Neuronal stem cell (in vitro differentiated cells): ENCODE measurements at regions not wholly inside any gene's neighbourhood (a gene's known extent, or its start where the extent isn't known, plus 50 kb on each side); places are given as distances from the start of the nearest gene placed in this dataset.
A peak's percentile ranks its signal among the peaks of the same experiment; 100 is the strongest.

Experiments
- DNase-seq: peaks from one replicate; pipeline ENCODE4 v3.0.0-alpha.2; 2013; ENCODE audit warnings: low spot score
- H2AFZ ChIP-seq: one replicate; pipeline ENCODE4 v1.6.1; 2013; ENCODE audit warnings: mild to moderate bottlenecking, low read length, inconsistent platforms
- H2AK5ac ChIP-seq: 2 replicates; pipeline ENCODE4 v1.6.1; 2013; ENCODE audit warnings: low read depth, mild to moderate bottlenecking, inconsistent platforms, low read length, moderate library complexity, mixed read lengths
- H2BK120ac ChIP-seq: 2 replicates; pipeline ENCODE4 v1.6.1; 2013; ENCODE audit warnings: low read depth, mild to moderate bottlenecking, inconsistent platforms, low read length, moderate library complexity, mixed read lengths
- H2BK12ac ChIP-seq: one replicate; pipeline ENCODE4 v1.6.1; 2013; ENCODE audit warnings: low read length, inconsistent platforms
- H2BK15ac ChIP-seq: 2 replicates; pipeline ENCODE4 v1.6.1; 2013; ENCODE audit warnings: mild to moderate bottlenecking, low read length, inconsistent platforms, mixed read lengths
- H2BK5ac ChIP-seq: one replicate; pipeline ENCODE4 v1.6.1; 2013; ENCODE audit warnings: inconsistent platforms, mild to moderate bottlenecking, low read length, moderate library complexity
- H3K14ac ChIP-seq: one replicate; pipeline ENCODE4 v1.6.1; 2013; ENCODE audit warnings: low read length, inconsistent platforms
- H3K18ac ChIP-seq: 2 replicates; pipeline ENCODE4 v1.6.1; 2013; ENCODE audit warnings: low read length, inconsistent platforms
- H3K23ac ChIP-seq: 2 replicates; pipeline ENCODE4 v1.6.1; 2013; ENCODE audit warnings: low read depth, mild to moderate bottlenecking, mixed read lengths, low read length, inconsistent platforms; ENCODE audit not compliant: poor library complexity
- H3K27ac ChIP-seq: replicated peaks from 3 replicates; pipeline ENCODE4 v1.5.1; 2013; ENCODE audit warnings: low read length, inconsistent platforms
- H3K27me3 ChIP-seq, 3 experiments: 2 replicates each; pipeline ENCODE4 v1.6.1; 2013; ENCODE audit warnings: low read length in 3 of 3, mild to moderate bottlenecking in 2 of 3, inconsistent platforms in 1 of 3, low read depth in 1 of 3, mixed read lengths in 1 of 3, moderate library complexity in 1 of 3; ENCODE audit not compliant: control insufficient read depth in 3 of 3, insufficient read depth in 3 of 3
- H3K36me3 ChIP-seq, 2 donors: replicated peaks in 1 of 2; 2 replicates each; pipeline ENCODE4 v1.6.1; 2013; ENCODE audit warnings: low read length in 2 of 2; ENCODE audit not compliant: control insufficient read depth in 2 of 2, insufficient read depth in 2 of 2
- H3K4ac ChIP-seq: 2 replicates; pipeline ENCODE4 v1.6.1; 2013; ENCODE audit warnings: inconsistent platforms, mild to moderate bottlenecking, low read length, moderate library complexity
- H3K4me1 ChIP-seq, 2 donors: 1 replicate in 1 of 2; 2 replicates in 1 of 2; pipeline ENCODE4 v1.6.1; 2013; ENCODE audit warnings: low read length in 2 of 2, low read depth in 1 of 2; ENCODE audit not compliant: control insufficient read depth in 2 of 2, insufficient read depth in 1 of 2
- H3K4me2 ChIP-seq: one replicate; pipeline ENCODE4 v1.6.1; 2013; ENCODE audit warnings: mild to moderate bottlenecking, low read length, inconsistent platforms; ENCODE audit not compliant: insufficient read depth, poor library complexity, severe bottlenecking
- H3K4me3 ChIP-seq, 2 donors: 2 replicates each; pipeline ENCODE4 v1.5.1; 2013; ENCODE audit warnings: low read length in 2 of 2, mild to moderate bottlenecking in 2 of 2, inconsistent platforms in 1 of 2, moderate library complexity in 1 of 2
- H3K79me1 ChIP-seq: one replicate; pipeline ENCODE4 v1.6.1; 2013; ENCODE audit warnings: low read depth, mild to moderate bottlenecking, inconsistent platforms, low read length, moderate library complexity
- H3K9ac ChIP-seq: one replicate; pipeline ENCODE4 v1.6.1; 2013; ENCODE audit warnings: mild to moderate bottlenecking, low read depth, low read length, inconsistent platforms; ENCODE audit not compliant: poor library complexity
- H3K9me3 ChIP-seq, 2 donors: replicated peaks in 1 of 2; 2 replicates each; pipeline versions ENCODE3 to v1.6.1; 2013; ENCODE audit warnings: low read length in 2 of 2, mild to moderate bottlenecking in 2 of 2, inconsistent platforms in 1 of 2, low read depth in 1 of 2, mixed read lengths in 1 of 2, moderate library complexity in 1 of 2; ENCODE audit not compliant: control insufficient read depth in 2 of 2, insufficient read depth in 1 of 2
- H4K8ac ChIP-seq: one replicate; pipeline ENCODE4 v1.6.1; 2013; ENCODE audit warnings: low read depth, mild to moderate bottlenecking, inconsistent platforms, low read length, moderate library complexity
- H4K91ac ChIP-seq: one replicate; pipeline ENCODE4 v1.6.1; 2013; ENCODE audit warnings: low read length, low read depth, mild to moderate bottlenecking, inconsistent platforms; ENCODE audit not compliant: poor library complexity
- WGBS, 2 donors: extraction: QIAGEN DNeasy Blood & Tissue Kit; methylation state at CpG; one replicate each; pipeline ENCODE4 v1.1.7; 2013; ENCODE audit warnings: missing lambda C conversion rate in 2 of 2, mixed read lengths in 1 of 2; ENCODE audit not compliant: insufficient read length in 2 of 2, insufficient replicate concordance in 1 of 2; ENCODE audit errors: extremely low coverage in 2 of 2; 5-methylcytosine and 5-hydroxymethylcytosine counted together

DNA sequence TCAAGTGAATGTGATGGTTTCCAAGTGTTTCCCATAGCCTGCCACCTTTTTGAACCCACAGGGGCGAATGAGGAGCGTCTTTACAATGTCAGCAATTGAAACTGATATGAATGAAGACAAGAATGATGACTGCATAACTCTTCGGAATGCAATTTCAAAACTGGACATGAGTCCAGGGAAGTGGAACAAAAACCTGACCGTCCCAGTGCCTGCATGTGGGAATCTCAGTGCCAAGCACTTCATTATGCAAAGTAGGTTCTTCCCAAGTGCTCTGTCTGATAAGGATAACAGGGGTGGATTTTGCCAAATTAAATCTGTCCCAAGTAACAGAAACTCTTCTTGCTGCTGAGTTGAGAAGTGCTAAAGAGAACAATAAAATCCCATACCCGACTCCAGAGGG is 243.8 kb upstream of the ADAMTS16 start:
- Histone ChIP-seq H3K23ac (no peak overlapping the region), H3K4ac (no peak overlapping the region), H4K91ac (no peak overlapping the region), H2BK5ac (no peak overlapping the region), H2BK12ac (no peak overlapping the region), H2BK15ac (no peak overlapping the region), H4K8ac (no peak overlapping the region), H3K4me3 (no peak overlapping the region), H2BK120ac (no peak overlapping the region), H2AFZ (no peak overlapping the region), H2AK5ac (no peak overlapping the region), H3K79me1 (no peaks in the 10 kb centered on the region), H3K36me3 (no peaks in the 10 kb centered on the region), H3K4me1 (no peaks in the 10 kb centered on the region), H3K14ac (no peak overlapping the region), H3K4me2 (no peak overlapping the region), H3K18ac (no peak overlapping the region), H3K27ac (no peak overlapping the region), H3K9me3 (no peaks in the 10 kb centered on the region), H3K9ac (no peak overlapping the region), H3K27me3 (no peaks in the 10 kb centered on the region)
- no peak for DNase-seq
- WGBS, 2 donors = no CpG with 5 or more reads among the region's 5 CpGs

DNA sequence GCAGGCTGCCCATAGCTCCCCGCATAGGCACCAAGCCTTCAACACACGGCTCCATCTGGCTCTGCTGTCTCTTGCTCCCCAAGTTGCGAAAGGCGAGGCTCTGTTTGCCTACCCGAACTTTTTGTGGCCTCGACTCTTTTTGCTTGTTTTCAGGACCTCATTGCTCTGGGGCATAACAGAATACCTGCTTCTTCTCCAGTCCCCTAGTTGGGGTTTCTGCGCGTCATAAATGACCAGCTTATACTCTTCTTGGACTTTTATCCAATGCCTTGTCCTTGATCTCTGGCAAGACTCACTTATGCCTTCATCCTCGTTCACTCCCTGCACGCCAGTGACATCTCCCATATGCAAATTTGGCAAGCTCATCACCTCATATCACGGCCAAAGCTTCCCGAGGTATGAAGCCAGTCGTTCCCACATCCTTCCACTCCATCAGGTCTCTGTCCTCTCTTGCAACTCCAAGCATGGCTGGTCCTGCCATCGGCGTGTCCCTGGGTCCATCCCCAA is 238.8 kb upstream of the ADAMTS16 start:
- Histone ChIP-seq H3K79me1 (no peaks in the 10 kb centered on the region), H3K27ac (no peak overlapping the region), H3K9me3 (no peaks in the 10 kb centered on the region), H2BK12ac (no peak overlapping the region), H3K18ac (no peak overlapping the region), H4K91ac (no peak overlapping the region), H3K27me3 (no peaks in the 10 kb centered on the region), H3K4ac (no peak overlapping the region), H3K9ac (no peak overlapping the region), H2AK5ac (no peak overlapping the region), H3K23ac (no peak overlapping the region), H2AFZ (no peak overlapping the region), H3K4me2 (no peak overlapping the region), H2BK5ac (no peak overlapping the region), H2BK120ac (no peak overlapping the region), H3K36me3 (no peaks in the 10 kb centered on the region), H3K4me3 (no peak overlapping the region), H3K14ac (no peak overlapping the region), H2BK15ac (no peak overlapping the region), H4K8ac (no peak overlapping the region), H3K4me1 (peaks cover 0 to 2% of the 10 kb centered on the region in 2 donors)
- WGBS, 2 donors = no CpG with 5 or more reads among the region's 15 CpGs
- DNase-seq = no peak

DNA sequence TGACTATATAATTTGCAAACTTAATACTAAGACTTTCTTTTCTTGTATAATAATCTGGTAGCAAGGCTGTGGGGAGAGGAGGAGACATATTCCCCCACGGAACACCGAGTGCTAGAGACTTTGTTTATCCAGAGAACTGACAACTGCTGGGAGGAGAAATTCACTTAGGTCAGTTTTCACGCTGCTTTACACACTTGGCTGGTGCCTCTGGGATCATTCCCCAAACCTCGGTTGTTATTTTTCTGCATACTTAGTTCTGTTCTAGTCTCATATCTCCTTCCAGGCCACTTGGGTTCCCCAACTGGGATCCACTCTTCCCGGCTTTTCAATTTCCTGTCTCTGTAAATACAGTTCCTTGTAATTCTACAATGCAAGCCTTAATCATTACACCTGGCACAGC is 238.2 kb upstream of the ADAMTS16 start:
- Histone ChIP-seq H3K14ac (no peak overlapping the region), H3K9me3 (no peaks in the 10 kb centered on the region), H3K79me1 (no peaks in the 10 kb centered on the region), H2BK5ac (no peak overlapping the region), H3K36me3 (no peaks in the 10 kb centered on the region), H3K4me3 (no peak overlapping the region), H3K23ac (no peak overlapping the region), H3K9ac (no peak overlapping the region), H3K4me1 (peaks cover 0 to 2% of the 10 kb centered on the region in 2 donors), H3K4ac (no peak overlapping the region), H3K4me2 (no peak overlapping the region), H2BK12ac (no peak overlapping the region), H4K8ac (no peak overlapping the region), H2AK5ac (no peak overlapping the region), H3K27me3 (no peaks in the 10 kb centered on the region), H3K18ac (no peak overlapping the region), H2BK15ac (no peak overlapping the region), H3K27ac (no peak overlapping the region), H4K91ac (no peak overlapping the region), H2BK120ac (no peak overlapping the region), H2AFZ (no peak overlapping the region)
- no peak for DNase-seq
- WGBS, 2 donors = no CpG with 5 or more reads among the region's 5 CpGs

DNA sequence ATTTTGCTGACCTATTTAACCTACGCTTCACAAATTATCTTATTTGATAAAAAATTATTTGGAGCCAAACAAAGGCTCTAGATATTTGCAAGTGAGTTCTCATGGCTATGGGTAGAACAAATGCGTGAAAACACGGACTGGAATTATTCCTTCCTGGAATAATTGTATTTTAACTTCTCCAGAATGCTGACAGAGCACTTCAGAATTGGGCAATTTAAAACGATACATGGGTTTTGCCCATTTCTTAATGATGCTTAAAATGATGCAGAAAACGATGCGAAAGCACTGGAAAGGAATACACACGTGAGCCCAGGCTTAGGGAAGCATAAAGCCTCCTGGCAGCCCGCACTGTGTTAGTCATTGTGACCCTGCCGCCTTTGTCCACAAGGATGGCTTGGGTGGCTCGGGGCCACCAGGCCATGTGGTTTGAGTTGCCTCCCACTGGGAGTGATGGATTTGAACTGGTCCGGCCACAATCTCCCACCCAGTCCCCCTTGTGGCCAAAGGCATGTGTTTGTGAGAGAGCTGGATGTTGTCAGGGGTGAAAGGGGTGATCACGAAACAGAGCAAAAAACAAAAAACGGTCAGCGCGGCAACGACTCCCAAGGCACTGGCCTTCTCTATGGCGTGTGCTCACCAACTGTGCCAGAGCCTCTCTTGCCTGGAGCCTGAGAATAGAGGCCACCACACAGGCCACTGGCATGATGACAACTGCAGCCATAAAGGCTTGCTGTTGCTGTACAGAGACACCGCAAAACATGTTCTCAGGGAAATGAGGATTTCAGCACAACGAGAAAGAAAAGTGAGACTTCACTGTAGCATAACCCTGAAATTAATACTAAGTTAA is 234.2 kb upstream of the ADAMTS16 start:
- no peak overlapping the region for H2BK12ac ChIP-seq
- H3K4me2 ChIP-seq = no peak overlapping the region
- H3K18ac ChIP-seq = no peak overlapping the region
- no peak overlapping the region for H3K23ac ChIP-seq
- no peaks in the 10 kb centered on the region for H3K9me3 ChIP-seq
- H3K14ac ChIP-seq = no peak overlapping the region
- H3K27ac ChIP-seq = no peak overlapping the region
- no peak overlapping the region for H4K91ac ChIP-seq
- H2BK120ac ChIP-seq = no peak overlapping the region
- H3K4ac ChIP-seq = no peak overlapping the region
- no peaks in the 10 kb centered on the region for H3K36me3 ChIP-seq
- no peaks in the 10 kb centered on the region for H3K79me1 ChIP-seq
- H2BK15ac ChIP-seq = no peak overlapping the region
- no peaks in the 10 kb centered on the region for H3K27me3 ChIP-seq
- H3K4me3 ChIP-seq = no peak overlapping the region
- no peak overlapping the region for H2BK5ac ChIP-seq
- H3K9ac ChIP-seq = peak overlapping the region; percentile 32
- WGBS, 2 donors = no CpG with 5 or more reads among the region's 19 CpGs
- H2AFZ ChIP-seq = no peak overlapping the region
- peaks cover 0 to 2% of the 10 kb centered on the region in 2 donors for H3K4me1 ChIP-seq
- H2AK5ac ChIP-seq = no peak overlapping the region
- no peak for DNase-seq
- no peak overlapping the region for H4K8ac ChIP-seq
